ENCODE measurements at regions not wholly inside any gene's neighbourhood (a gene's known extent, or its start where the extent isn't known, plus 50 kb on each side); places are given as distances from the start of the nearest gene placed in this dataset.

- TF ChIP-seq CTCF (IDR thresholded peaks at IDR 0.05; ENCODE audit: low read depth, low read length) (no peak), POLR2A (IDR thresholded peaks at IDR 0.05; ENCODE audit: extremely low read depth, insufficient read length) (no peak)
These were observed 82.4 kb upstream of the ZIC3 start for GRCh38 chrX:137483554-137483953.

All from NB4 (cell line).